A549 (cell line): ENCODE measurements at regions not wholly inside any gene's neighbourhood (a gene's known extent, or its start where the extent isn't known, plus 50 kb on each side); places are given as distances from the start of the nearest gene placed in this dataset.

Source experiments
- ATAC-seq, 2 experiments: fragments of 200-7000 bp in 1 of 2; fragments of >200 bp in 1 of 2; cut with Nextera tagmentation in 1 of 2; cut with Tn5 transposase in 1 of 2; 3 replicates each; pipeline versions ENCODE4 v1.8.0 to v1.9.1; 2018 to 2020; ENCODE audit warnings: mild to moderate bottlenecking in 1 of 2, moderate library complexity in 1 of 2
- CTCF ChIA-PET: fragments of 300-600 bp; sonication (Branson Sonifier 250); formaldehyde crosslinking; extraction: SDS; loops from one replicate; lab custom pipeline; 2021; ENCODE audit warnings: antibody characterized with exemption, inconsistent platforms; lab: Yijun Ruan, JAX
- POLR2A ChIA-PET: fragments of 350-600 bp; formaldehyde crosslinking; extraction: SDS; loops from one replicate; lab custom pipeline; 2021; ENCODE audit warnings: antibody characterized with exemption, inconsistent platforms; lab: Yijun Ruan, JAX
- DNase-seq, 2 experiments: peaks; one replicate each; pipeline versions ENCODE4 v3.0.0 to v3.0.0-alpha.2; 2011 to 2016; ENCODE audit warnings: low read depth in 1 of 2, low spot score in 1 of 2
- FAIRE-seq: peaks from 2 replicates; lab custom pipeline; 2011; peaks lifted over from hg19 to GRCh38; lab: Jason Lieb, UNC
- H3K27ac ChIP-seq, 2 experiments: fragments of >200 bp; sonication (Bioruptor Twin); formaldehyde crosslinking; 3 replicates each; pipeline ENCODE4 v1.5.1; 2016 to 2017
- H3K4me1 ChIP-seq: fragments of >200 bp; sonication (Bioruptor Twin); formaldehyde crosslinking; 3 replicates; pipeline ENCODE4 v1.6.1; 2016
- H3K4me2 ChIP-seq: fragments of >200 bp; sonication (Bioruptor Twin); formaldehyde crosslinking; 3 replicates; pipeline ENCODE4 v1.6.1; 2016
- H3K4me3 ChIP-seq: fragments of >200 bp; sonication (Bioruptor Twin); formaldehyde crosslinking; 3 replicates; pipeline ENCODE4 v1.5.1; 2016
- H3K9me3 ChIP-seq: fragments of >200 bp; sonication (Bioruptor Twin); formaldehyde crosslinking; 3 replicates; pipeline ENCODE4 v1.6.1; 2016
- CBX8 ChIP-seq: fragments of 200-600 bp; sonication (generic); IDR thresholded peaks from 2 replicates; pipeline ENCODE4 v1.6.1; 2016
- FOSB ChIP-seq: fragments of 250-450 bp; sonication (Bioruptor Pico); IDR thresholded peaks from 2 replicates; pipeline ENCODE4 v1.5.0; 2020; ENCODE audit warnings: mild to moderate bottlenecking, moderate library complexity
- FOSL2 ChIP-seq, 2 experiments: fragments of 450-650 bp in 1 of 2; fragments of >200 bp in 1 of 2; sonication (Bioruptor Twin) in 1 of 2; formaldehyde crosslinking; IDR thresholded peaks; 2 replicates each; pipeline versions ENCODE4 v1.5.0 to v1.6.1; 2016 to 2020; ENCODE audit warnings: mild to moderate bottlenecking in 1 of 2, moderate library complexity in 1 of 2
- FOXS1 ChIP-seq: fragments of 250-450 bp; sonication (Bioruptor Pico); IDR thresholded peaks from 2 replicates; pipeline ENCODE4 v1.5.0; 2020; ENCODE audit warnings: mild to moderate bottlenecking, moderate library complexity
- GATA3 ChIP-seq: IDR thresholded peaks from 2 replicates; pipeline ENCODE4 v1.6.1; 2012; ENCODE audit warnings: borderline replicate concordance
- HOXA7 ChIP-seq: fragments of 250-450 bp; sonication (Bioruptor Pico); IDR thresholded peaks from 2 replicates; pipeline ENCODE4 v1.5.0; 2020; ENCODE audit warnings: mild to moderate bottlenecking, moderate library complexity
- HOXB5 ChIP-seq: fragments of 250-450 bp; sonication (Bioruptor Pico); IDR thresholded peaks from 2 replicates; pipeline ENCODE4 v1.5.0; 2020; ENCODE audit warnings: mild to moderate bottlenecking, moderate library complexity
- MAZ ChIP-seq: fragments of 150-350 bp; IDR thresholded peaks from 2 replicates; pipeline ENCODE4 v1.6.1; 2014; ENCODE audit warnings: antibody characterized with exemption, low read depth, low read length, borderline replicate concordance
- POLR2A ChIP-seq: IDR thresholded peaks from 2 replicates; pipeline ENCODE4 v1.6.1; 2012; ENCODE audit warnings: mild to moderate bottlenecking, low read length
- RAD21 ChIP-seq, 2 experiments: fragments of >200 bp in 1 of 2; sonication (Bioruptor Twin) in 1 of 2; formaldehyde crosslinking in 1 of 2; IDR thresholded peaks in 1 of 2; conservative IDR thresholded peaks in 1 of 2; 2 replicates in 1 of 2; 3 replicates in 1 of 2; pipeline ENCODE4 v1.6.1; 2012 to 2018; ENCODE audit warnings: inconsistent platforms in 1 of 2
- RCOR1 ChIP-seq: fragments of 150-350 bp; IDR thresholded peaks from 2 replicates; pipeline ENCODE4 v1.6.1; 2014; ENCODE audit warnings: antibody characterized with exemption, low read length, low read depth
- RFX5 ChIP-seq: fragments of 450-650 bp; IDR thresholded peaks from 2 replicates; pipeline ENCODE4 v1.7.1; 2014; ENCODE audit warnings: antibody characterized with exemption, mild to moderate bottlenecking, moderate library complexity
- TP53 ChIP-seq: fragments of 250-450 bp; sonication (Bioruptor Pico); IDR thresholded peaks from 2 replicates; pipeline ENCODE4 v1.5.0; 2021; ENCODE audit warnings: mild to moderate bottlenecking, moderate library complexity
- ZC3H11A ChIP-seq: fragments of 450-650 bp; IDR thresholded peaks from 2 replicates; pipeline ENCODE4 v1.6.1; 2014; ENCODE audit warnings: antibody characterized with exemption, mild to moderate bottlenecking
- ZNF302 ChIP-seq: fragments of 250-450 bp; sonication (Bioruptor Pico); IDR thresholded peaks from 2 replicates; pipeline ENCODE4 v1.9.0; 2021; ENCODE audit warnings: inconsistent platforms, mild to moderate bottlenecking, moderate library complexity
- ZSCAN20 ChIP-seq: fragments of 250-450 bp; sonication (Bioruptor Pico); IDR thresholded peaks from 2 replicates; pipeline ENCODE4 v1.8.0; 2022; ENCODE audit warnings: mild to moderate bottlenecking, moderate library complexity
- WGBS: methylation state at CpG from one replicate; pipeline ENCODE4 v1.1.6; 2017; ENCODE audit errors: missing lambda C conversion rate; 5-methylcytosine and 5-hydroxymethylcytosine counted together
- TF ChIP-seq, protein P1 (sequence below): fragments of 250-450 bp; sonication (Bioruptor Pico); IDR thresholded peaks from 2 replicates; pipeline ENCODE4 v1.5.0; 2021; ENCODE audit warnings: mild to moderate bottlenecking, moderate library complexity, borderline replicate concordance
- TF ChIP-seq, protein P2 (sequence below): fragments of 450-650 bp; IDR thresholded peaks from 2 replicates; pipeline ENCODE4 v1.6.1; 2014; ENCODE audit warnings: antibody characterized with exemption
- TF ChIP-seq, protein P3 (sequence below): fragments of 150-350 bp; IDR thresholded peaks from 2 replicates; pipeline ENCODE4 v1.6.1; 2014; ENCODE audit warnings: low read depth, mild to moderate bottlenecking, low read length
- TF ChIP-seq, protein P4 (sequence below): fragments of >200 bp; sonication (Bioruptor Twin); formaldehyde crosslinking; IDR thresholded peaks from 3 replicates; pipeline ENCODE4 v1.5.1; 2016
- TF ChIP-seq, protein P5 (sequence below): IDR thresholded peaks from 2 replicates; pipeline ENCODE4 v1.6.1; 2012; ENCODE audit warnings: low read depth, borderline replicate concordance
- TF ChIP-seq, protein P6 (sequence below): IDR thresholded peaks from 2 replicates; pipeline ENCODE4 v1.6.1; 2012
- TF ChIP-seq, protein P7 (sequence below): IDR thresholded peaks from 2 replicates; pipeline ENCODE4 v1.6.1; 2012

DNA sequence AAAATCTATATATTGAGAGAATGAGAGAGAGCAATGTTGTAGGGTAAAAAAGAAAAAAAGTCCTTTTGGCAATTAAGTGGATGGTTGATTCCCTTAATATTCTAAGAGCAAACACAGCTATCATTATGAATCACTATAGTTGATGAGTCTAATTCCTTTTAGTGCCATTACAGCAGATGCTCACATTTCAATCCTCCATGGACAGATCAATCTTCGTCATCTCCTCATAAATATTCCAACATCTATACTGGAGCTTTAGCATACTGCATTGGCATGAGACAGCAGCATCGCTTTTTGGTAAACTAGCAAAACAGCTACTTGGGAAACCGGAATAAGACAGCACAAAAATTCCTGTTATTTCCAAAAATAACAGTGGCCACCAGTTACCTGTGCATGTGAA is 796.7 kb downstream of the QKI start:
- ATAC-seq, result no peak
- no peaks in the 10 kb centered on the region for H3K4me1 ChIP-seq
- CTCF ChIA-PET, result no interaction called here
- no peak for DNase-seq
- FAIRE-seq, result no peak
- no peak overlapping the region for H3K4me3 ChIP-seq
- no peak overlapping the region for H3K4me2 ChIP-seq
- no peaks in the 10 kb centered on the region for H3K9me3 ChIP-seq
- TF ChIP-seq HOXA7 (CRISPR knock-in tag) (no peak), FOSB (CRISPR knock-in tag) (no peak)
- TF ChIP-seq, protein P1, sequence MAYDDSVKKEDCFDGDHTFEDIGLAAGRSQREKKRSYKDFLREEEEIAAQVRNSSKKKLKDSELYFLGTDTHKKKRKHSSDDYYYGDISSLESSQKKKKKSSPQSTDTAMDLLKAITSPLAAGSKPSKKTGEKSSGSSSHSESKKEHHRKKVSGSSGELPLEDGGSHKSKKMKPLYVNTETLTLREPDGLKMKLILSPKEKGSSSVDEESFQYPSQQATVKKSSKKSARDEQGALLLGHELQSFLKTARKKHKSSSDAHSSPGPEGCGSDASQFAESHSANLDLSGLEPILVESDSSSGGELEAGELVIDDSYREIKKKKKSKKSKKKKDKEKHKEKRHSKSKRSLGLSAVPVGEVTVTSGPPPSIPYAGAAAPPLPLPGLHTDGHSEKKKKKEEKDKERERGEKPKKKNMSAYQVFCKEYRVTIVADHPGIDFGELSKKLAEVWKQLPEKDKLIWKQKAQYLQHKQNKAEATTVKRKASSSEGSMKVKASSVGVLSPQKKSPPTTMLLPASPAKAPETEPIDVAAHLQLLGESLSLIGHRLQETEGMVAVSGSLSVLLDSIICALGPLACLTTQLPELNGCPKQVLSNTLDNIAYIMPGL (CRISPR knock-in tag), result no peak
- TF ChIP-seq, protein P2, sequence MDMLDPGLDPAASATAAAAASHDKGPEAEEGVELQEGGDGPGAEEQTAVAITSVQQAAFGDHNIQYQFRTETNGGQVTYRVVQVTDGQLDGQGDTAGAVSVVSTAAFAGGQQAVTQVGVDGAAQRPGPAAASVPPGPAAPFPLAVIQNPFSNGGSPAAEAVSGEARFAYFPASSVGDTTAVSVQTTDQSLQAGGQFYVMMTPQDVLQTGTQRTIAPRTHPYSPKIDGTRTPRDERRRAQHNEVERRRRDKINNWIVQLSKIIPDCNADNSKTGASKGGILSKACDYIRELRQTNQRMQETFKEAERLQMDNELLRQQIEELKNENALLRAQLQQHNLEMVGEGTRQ, result no peak
- TF ChIP-seq, all 56 proteins: peak for 0
- 0% methylated on average over 3 of the region's 3 CpGs for WGBS
- no peak overlapping the region for H3K27ac ChIP-seq
- POLR2A ChIA-PET, result no interaction called here

DNA sequence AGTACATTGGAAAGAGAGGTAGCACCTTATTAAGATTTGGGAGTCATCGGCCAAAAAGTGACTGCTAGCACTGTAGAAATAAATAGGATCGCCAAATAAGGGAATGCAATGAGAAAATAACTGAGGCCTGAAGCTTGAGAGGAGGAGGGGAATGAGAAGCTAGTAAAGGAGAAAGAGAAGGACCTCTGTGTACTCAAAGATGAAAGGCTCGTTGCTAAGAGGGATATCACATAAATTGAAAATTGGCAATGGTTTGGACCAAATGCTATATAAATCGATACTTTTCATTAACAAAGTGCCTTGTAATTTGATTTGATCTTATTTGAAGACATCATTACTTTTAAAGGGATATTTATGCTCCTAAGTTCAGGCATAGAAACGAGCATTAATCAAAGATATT is 796.3 kb downstream of the QKI start:
- TF ChIP-seq CBX8 (no peak), GATA3 (no peak), ZNF302 (no peak), FOXS1 (CRISPR knock-in tag) (no peak), ZC3H11A (no peak), ZSCAN20 (CRISPR knock-in tag) (no peak), HOXA7 (CRISPR knock-in tag) (no peak), RCOR1 (no peak), RFX5 (no peak), MAZ (no peak), TP53 (CRISPR knock-in tag) (no peak), FOSL2 (IDR thresholded peaks at IDR 0.05) (no peak), FOSL2 (CRISPR knock-in tag; IDR thresholded peaks at IDR 0.05) (no peak), POLR2A (no peak), HOXB5 (no peak), RAD21 (conservative IDR thresholded peaks at IDR 0.05 in 1 of 2, IDR thresholded peaks at IDR 0.05 in 1 of 2) (no peak)
- TF ChIP-seq, protein P3, sequence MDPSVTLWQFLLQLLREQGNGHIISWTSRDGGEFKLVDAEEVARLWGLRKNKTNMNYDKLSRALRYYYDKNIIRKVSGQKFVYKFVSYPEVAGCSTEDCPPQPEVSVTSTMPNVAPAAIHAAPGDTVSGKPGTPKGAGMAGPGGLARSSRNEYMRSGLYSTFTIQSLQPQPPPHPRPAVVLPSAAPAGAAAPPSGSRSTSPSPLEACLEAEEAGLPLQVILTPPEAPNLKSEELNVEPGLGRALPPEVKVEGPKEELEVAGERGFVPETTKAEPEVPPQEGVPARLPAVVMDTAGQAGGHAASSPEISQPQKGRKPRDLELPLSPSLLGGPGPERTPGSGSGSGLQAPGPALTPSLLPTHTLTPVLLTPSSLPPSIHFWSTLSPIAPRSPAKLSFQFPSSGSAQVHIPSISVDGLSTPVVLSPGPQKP, result no peak
- TF ChIP-seq, protein P4, sequence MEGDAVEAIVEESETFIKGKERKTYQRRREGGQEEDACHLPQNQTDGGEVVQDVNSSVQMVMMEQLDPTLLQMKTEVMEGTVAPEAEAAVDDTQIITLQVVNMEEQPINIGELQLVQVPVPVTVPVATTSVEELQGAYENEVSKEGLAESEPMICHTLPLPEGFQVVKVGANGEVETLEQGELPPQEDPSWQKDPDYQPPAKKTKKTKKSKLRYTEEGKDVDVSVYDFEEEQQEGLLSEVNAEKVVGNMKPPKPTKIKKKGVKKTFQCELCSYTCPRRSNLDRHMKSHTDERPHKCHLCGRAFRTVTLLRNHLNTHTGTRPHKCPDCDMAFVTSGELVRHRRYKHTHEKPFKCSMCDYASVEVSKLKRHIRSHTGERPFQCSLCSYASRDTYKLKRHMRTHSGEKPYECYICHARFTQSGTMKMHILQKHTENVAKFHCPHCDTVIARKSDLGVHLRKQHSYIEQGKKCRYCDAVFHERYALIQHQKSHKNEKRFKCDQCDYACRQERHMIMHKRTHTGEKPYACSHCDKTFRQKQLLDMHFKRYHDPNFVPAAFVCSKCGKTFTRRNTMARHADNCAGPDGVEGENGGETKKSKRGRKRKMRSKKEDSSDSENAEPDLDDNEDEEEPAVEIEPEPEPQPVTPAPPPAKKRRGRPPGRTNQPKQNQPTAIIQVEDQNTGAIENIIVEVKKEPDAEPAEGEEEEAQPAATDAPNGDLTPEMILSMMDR, result no peak
- TF ChIP-seq, protein P5, sequence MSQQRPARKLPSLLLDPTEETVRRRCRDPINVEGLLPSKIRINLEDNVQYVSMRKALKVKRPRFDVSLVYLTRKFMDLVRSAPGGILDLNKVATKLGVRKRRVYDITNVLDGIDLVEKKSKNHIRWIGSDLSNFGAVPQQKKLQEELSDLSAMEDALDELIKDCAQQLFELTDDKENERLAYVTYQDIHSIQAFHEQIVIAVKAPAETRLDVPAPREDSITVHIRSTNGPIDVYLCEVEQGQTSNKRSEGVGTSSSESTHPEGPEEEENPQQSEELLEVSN, result no peak
- TF ChIP-seq, protein P6, sequence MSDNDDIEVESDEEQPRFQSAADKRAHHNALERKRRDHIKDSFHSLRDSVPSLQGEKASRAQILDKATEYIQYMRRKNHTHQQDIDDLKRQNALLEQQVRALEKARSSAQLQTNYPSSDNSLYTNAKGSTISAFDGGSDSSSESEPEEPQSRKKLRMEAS, result no peak
- TF ChIP-seq, protein P7, sequence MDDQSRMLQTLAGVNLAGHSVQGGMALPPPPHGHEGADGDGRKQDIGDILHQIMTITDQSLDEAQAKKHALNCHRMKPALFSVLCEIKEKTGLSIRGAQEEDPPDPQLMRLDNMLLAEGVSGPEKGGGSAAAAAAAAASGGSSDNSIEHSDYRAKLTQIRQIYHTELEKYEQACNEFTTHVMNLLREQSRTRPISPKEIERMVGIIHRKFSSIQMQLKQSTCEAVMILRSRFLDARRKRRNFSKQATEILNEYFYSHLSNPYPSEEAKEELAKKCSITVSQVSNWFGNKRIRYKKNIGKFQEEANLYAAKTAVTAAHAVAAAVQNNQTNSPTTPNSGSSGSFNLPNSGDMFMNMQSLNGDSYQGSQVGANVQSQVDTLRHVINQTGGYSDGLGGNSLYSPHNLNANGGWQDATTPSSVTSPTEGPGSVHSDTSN, result no peak
- Histone ChIP-seq H3K9me3 (no peaks in the 10 kb centered on the region), H3K4me1 (no peaks in the 10 kb centered on the region), H3K4me2 (no peak overlapping the region), H3K27ac (no peak overlapping the region), H3K4me3 (no peak overlapping the region)
- DNase-seq, result no peak
- no peak for FAIRE-seq
- ATAC-seq, result no peak
- ChIA-PET POLR2A (no interaction called here), CTCF (no interaction called here)
- 3% methylated on average over 5 of the region's 5 CpGs for WGBS
